B cell (primary cell): ENCODE measurements at regions not wholly inside any gene's neighbourhood (a gene's known extent, or its start where the extent isn't known, plus 50 kb on each side); places are given as distances from the start of the nearest gene placed in this dataset.

Source experiments
- ATAC-seq: fragments of 200-7000 bp; cut with Tn5 transposase; one replicate; pipeline ENCODE4 v1.10.0; 2021; ENCODE audit warnings: low read depth, mild to moderate bottlenecking, moderate number of reproducible peaks, moderate library complexity
- CTCF ChIA-PET: fragments of 350-600 bp; sonication (Branson Sonifier 250); formaldehyde crosslinking; loops from one replicate; lab custom pipeline; 2021; ENCODE audit warnings: antibody characterized with exemption, inconsistent platforms; lab: Charles Lee
- POLR2A ChIA-PET: fragments of 350-600 bp; sonication (Branson Sonifier 250); formaldehyde crosslinking; loops from one replicate; lab custom pipeline; 2021; ENCODE audit warnings: antibody characterized with exemption; lab: Charles Lee
- DNase-seq: peaks from one replicate; pipeline ENCODE4 v3.0.0; 2013
- H2AFZ ChIP-seq: 2 replicates; pipeline ENCODE4 v1.6.1; 2012; ENCODE audit warnings: mild to moderate bottlenecking, low read depth, low read length; ENCODE audit not compliant: insufficient read depth, poor library complexity, severe bottlenecking
- H3K27ac ChIP-seq, 2 donors: 1 replicate in 1 of 2; 2 replicates in 1 of 2; pipeline ENCODE4 v1.5.1; 2012 to 2013; ENCODE audit warnings: low read length in 2 of 2, mild to moderate bottlenecking in 2 of 2, moderate library complexity in 1 of 2
- H3K27me3 ChIP-seq, 4 experiments: fragments of 200-600 bp in 1 of 4; sonication (generic) in 1 of 4; replicated peaks in 1 of 4; 1 replicate in 2 of 4; 2 replicates in 2 of 4; pipeline versions ENCODE4 v1.6.1 to v1.7.0; 2013 to 2016; ENCODE audit warnings: low read length in 3 of 4, mild to moderate bottlenecking in 2 of 4, mixed read lengths in 1 of 4, moderate library complexity in 1 of 4; ENCODE audit not compliant: insufficient read depth in 4 of 4, control insufficient read depth in 3 of 4; ENCODE audit errors: control extremely low read depth in 1 of 4
- H3K36me3 ChIP-seq, 2 experiments: replicated peaks in 1 of 2; 1 replicate in 1 of 2; 2 replicates in 1 of 2; pipeline versions ENCODE4 v1.6.1 to v1.7.1; 2013; ENCODE audit warnings: low read length in 1 of 2; ENCODE audit not compliant: insufficient read depth in 2 of 2, control insufficient read depth in 1 of 2; ENCODE audit errors: control extremely low read depth in 1 of 2, extremely low read depth in 1 of 2
- H3K4me1 ChIP-seq, 2 donors: fragments of 200-600 bp in 1 of 2; sonication (generic) in 1 of 2; 1 replicate in 1 of 2; 2 replicates in 1 of 2; pipeline versions ENCODE4 v1.5.1 to v1.6.1; 2013 to 2017; ENCODE audit warnings: low read length in 2 of 2; ENCODE audit not compliant: control insufficient read depth in 2 of 2, insufficient read depth in 2 of 2
- H3K4me2 ChIP-seq: replicated peaks from 2 replicates; pipeline ENCODE3; 2012; ENCODE audit warnings: mild to moderate bottlenecking, low read depth, low read length; ENCODE audit not compliant: poor library complexity, severe bottlenecking
- H3K4me3 ChIP-seq, 5 experiments: fragments of 200-600 bp in 1 of 5; sonication (generic) in 1 of 5; 1 replicate in 3 of 5; 2 replicates in 2 of 5; pipeline versions ENCODE4 v1.5.1 to v1.7.0; 2011 to 2016; ENCODE audit warnings: low read length in 4 of 5, mild to moderate bottlenecking in 4 of 5, low read depth in 2 of 5, control low read depth in 1 of 5, moderate library complexity in 1 of 5; ENCODE audit not compliant: insufficient read depth in 1 of 5; ENCODE audit errors: control extremely low read depth in 1 of 5, extremely low read depth in 1 of 5
- H3K79me2 ChIP-seq: fragments of 200-600 bp; sonication (generic); one replicate; pipeline ENCODE4 v1.6.0; 2016; ENCODE audit warnings: low read length; ENCODE audit not compliant: control insufficient read depth, insufficient read depth
- H3K9ac ChIP-seq: fragments of 200-600 bp; sonication (generic); 2 replicates; pipeline ENCODE4 v1.6.1; 2017; ENCODE audit warnings: mild to moderate bottlenecking, low read length, moderate library complexity
- H3K9me3 ChIP-seq, 3 donors: one replicate each; pipeline versions ENCODE4 v1.6.1 to v1.7.1; 2013; ENCODE audit warnings: low read length in 2 of 3; ENCODE audit not compliant: control insufficient read depth in 2 of 3, insufficient read depth in 1 of 3; ENCODE audit errors: control extremely low read depth in 1 of 3
- H4K20me1 ChIP-seq: 2 replicates; pipeline ENCODE4 v1.6.0; 2012; ENCODE audit warnings: mild to moderate bottlenecking, low read length; ENCODE audit not compliant: insufficient read depth, control insufficient read depth, poor library complexity, severe bottlenecking
- H3K27ac Mint-ChIP-seq: one replicate; pipeline ENCODE4 v1.8.0; 2021; ENCODE audit warnings: mixed read lengths
- H3K27me3 Mint-ChIP-seq: one replicate; pipeline ENCODE4 v1.8.0; 2021; ENCODE audit warnings: mixed read lengths
- H3K4me1 Mint-ChIP-seq: one replicate; pipeline ENCODE4 v1.8.0; 2021; ENCODE audit warnings: mixed read lengths
- H3K4me3 Mint-ChIP-seq: one replicate; pipeline ENCODE4 v1.8.0; 2021; ENCODE audit warnings: mixed read lengths
- H3K9me3 Mint-ChIP-seq: one replicate; pipeline ENCODE4 v1.8.0; 2022; ENCODE audit warnings: mixed read lengths; ENCODE audit not compliant: insufficient read depth
- EZH2 ChIP-seq: IDR thresholded peaks from 2 replicates; pipeline ENCODE4 v1.6.1; 2012; ENCODE audit warnings: borderline replicate concordance, low read depth, mild to moderate bottlenecking, moderate library complexity, low read length; ENCODE audit not compliant: insufficient read depth, poor library complexity, severe bottlenecking
- WGBS: methylation state at CpG from one replicate; pipeline ENCODE4 v1.1.5; 2013; ENCODE audit warnings: missing lambda C conversion rate; ENCODE audit not compliant: insufficient coverage; 5-methylcytosine and 5-hydroxymethylcytosine counted together
- intact Hi-C: fragments of 100-400 bp; cut with micrococcal nuclease; formaldehyde crosslinking; loops from one replicate; pipeline ENCODE4 v1.10.0; 2022
- TF ChIP-seq, protein P1 (sequence below): fragments of 200-600 bp; IDR thresholded peaks from one replicate; pipeline ENCODE4 v1.8.0; 2022; ENCODE audit warnings: antibody characterized with exemption, mild to moderate bottlenecking

DNA sequence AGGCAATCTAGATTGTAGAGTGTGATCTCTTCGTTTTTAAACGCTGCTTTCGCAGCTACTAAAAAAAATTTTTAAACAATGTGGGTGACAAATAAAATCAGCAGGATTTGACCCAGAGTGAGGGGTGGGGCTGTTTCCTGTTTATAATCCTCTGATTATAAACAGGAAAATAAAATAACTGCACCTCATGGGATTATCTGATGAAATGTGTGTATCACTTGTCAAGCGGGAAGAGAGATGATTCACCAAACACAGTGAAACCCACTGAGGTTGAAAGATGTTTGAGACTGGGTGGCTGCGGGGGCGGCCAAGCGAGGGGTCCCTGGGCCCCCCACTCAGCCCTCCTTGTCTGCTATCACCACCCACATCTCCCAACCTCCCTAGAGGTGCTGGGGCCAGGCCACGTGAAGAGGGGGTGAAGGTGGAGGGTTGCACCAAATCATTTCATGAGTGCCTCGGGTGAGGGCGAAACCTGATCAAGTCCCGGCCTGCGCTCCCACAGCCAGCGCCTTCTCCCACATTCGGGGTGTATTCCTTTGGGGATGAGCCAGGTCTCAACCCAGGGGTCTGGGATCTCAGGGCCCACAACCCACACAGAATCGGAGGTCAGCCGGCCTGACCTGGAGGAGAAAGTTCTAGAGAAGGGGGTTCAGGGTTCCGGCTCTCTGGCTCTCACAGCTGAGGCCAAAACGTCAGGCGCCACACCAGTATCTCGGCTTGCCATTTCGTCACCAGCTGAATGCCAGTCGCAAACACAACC is 212.5 kb downstream of the BMP7 start:
- WGBS, result 90% methylated on average over 14 of the region's 22 CpGs
- no peak overlapping the region for H3K4me2 ChIP-seq
- H3K27me3 ChIP-seq, result no peaks in the 10 kb centered on the region
- no peaks in the 10 kb centered on the region for H4K20me1 ChIP-seq
- no peaks in the 10 kb centered on the region for H3K79me2 ChIP-seq
- ChIA-PET CTCF (no interaction called here), POLR2A (no interaction called here)
- no peak overlapping the region for H3K9ac ChIP-seq
- Mint-ChIP-seq H3K27me3 (peaks cover 11% of the 10 kb centered on the region), H3K4me3 (no peak overlapping the region), H3K9me3 (no peaks in the 10 kb centered on the region), H3K4me1 (no peaks in the 10 kb centered on the region), H3K27ac (no peak overlapping the region)
- H3K4me1 ChIP-seq, result no peaks in the 10 kb centered on the region
- intact Hi-C loops, result no loop called here
- H3K27ac ChIP-seq, result no peak overlapping the region
- TF ChIP-seq, protein P1, sequence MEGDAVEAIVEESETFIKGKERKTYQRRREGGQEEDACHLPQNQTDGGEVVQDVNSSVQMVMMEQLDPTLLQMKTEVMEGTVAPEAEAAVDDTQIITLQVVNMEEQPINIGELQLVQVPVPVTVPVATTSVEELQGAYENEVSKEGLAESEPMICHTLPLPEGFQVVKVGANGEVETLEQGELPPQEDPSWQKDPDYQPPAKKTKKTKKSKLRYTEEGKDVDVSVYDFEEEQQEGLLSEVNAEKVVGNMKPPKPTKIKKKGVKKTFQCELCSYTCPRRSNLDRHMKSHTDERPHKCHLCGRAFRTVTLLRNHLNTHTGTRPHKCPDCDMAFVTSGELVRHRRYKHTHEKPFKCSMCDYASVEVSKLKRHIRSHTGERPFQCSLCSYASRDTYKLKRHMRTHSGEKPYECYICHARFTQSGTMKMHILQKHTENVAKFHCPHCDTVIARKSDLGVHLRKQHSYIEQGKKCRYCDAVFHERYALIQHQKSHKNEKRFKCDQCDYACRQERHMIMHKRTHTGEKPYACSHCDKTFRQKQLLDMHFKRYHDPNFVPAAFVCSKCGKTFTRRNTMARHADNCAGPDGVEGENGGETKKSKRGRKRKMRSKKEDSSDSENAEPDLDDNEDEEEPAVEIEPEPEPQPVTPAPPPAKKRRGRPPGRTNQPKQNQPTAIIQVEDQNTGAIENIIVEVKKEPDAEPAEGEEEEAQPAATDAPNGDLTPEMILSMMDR, result no peak
- TF ChIP-seq EZH2, result no peak
- no peak overlapping the region for H3K4me3 ChIP-seq
- no peak overlapping the region for H2AFZ ChIP-seq
- DNase-seq, result no peak
- ATAC-seq, result no peak
- peaks cover 0 to 7% (median 0%) of the 10 kb centered on the region in 3 donors for H3K9me3 ChIP-seq
- no peaks in the 10 kb centered on the region for H3K36me3 ChIP-seq

DNA sequence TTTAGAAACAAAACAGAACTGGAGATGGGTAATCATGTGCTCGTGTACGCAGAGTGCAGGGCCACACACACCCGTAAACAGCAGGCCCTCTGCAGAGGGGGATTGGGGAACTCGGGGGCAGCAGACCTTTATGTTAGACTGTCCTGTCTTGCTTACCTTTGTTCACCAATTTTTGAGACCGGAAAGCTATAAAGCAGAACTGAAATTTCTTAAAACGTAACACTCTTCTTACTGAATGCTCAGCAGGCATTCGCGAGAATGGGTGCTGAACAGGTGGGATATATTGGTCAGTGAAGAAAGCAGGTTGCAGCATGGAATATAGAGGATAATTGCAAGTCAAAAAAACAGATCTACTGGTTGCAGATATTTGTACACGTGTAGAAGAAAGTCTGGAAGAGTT is 211.1 kb downstream of the BMP7 start:
- Histone ChIP-seq H3K4me2 (no peak overlapping the region), H3K9ac (no peak overlapping the region), H3K9me3 (peaks cover 0 to 7% (median 0%) of the 10 kb centered on the region in 3 donors), H2AFZ (no peak overlapping the region), H3K27ac (no peak overlapping the region), H4K20me1 (no peaks in the 10 kb centered on the region), H3K36me3 (no peaks in the 10 kb centered on the region), H3K4me3 (no peak overlapping the region), H3K27me3 (no peaks in the 10 kb centered on the region), H3K4me1 (no peaks in the 10 kb centered on the region), H3K79me2 (no peaks in the 10 kb centered on the region)
- intact Hi-C loops, result no loop called here
- H3K27me3 Mint-ChIP-seq, result peaks cover 16% of the 10 kb centered on the region
- 82% methylated on average over 4 of the region's 9 CpGs for WGBS
- ATAC-seq (no peak), DNase-seq (no peak)
- no peak overlapping the region for H3K4me3 Mint-ChIP-seq
- CTCF ChIA-PET, result no interaction called here
- POLR2A ChIA-PET, result no interaction called here
- H3K27ac Mint-ChIP-seq, result no peak overlapping the region
- no peaks in the 10 kb centered on the region for H3K4me1 Mint-ChIP-seq
- TF ChIP-seq, protein P1, result no peak
- TF ChIP-seq EZH2, result no peak
- H3K9me3 Mint-ChIP-seq, result no peaks in the 10 kb centered on the region
